ENCODE measurements at regions not wholly inside any gene's neighbourhood (a gene's known extent, or its start where the extent isn't known, plus 50 kb on each side); places are given as distances from the start of the nearest gene placed in this dataset.

- TF ChIP-seq ELK1 (IDR thresholded peaks at IDR 0.05; ENCODE audit: low read depth, low read length) (no peak), RFX5 (IDR thresholded peaks at IDR 0.05) (no peak), CTCF (IDR thresholded peaks at IDR 0.05) (no peak), MAX (IDR thresholded peaks at IDR 0.05) (no peak), REST (IDR thresholded peaks at IDR 0.05) (no peak), HOXB13 (CRISPR knock-in tag; IDR thresholded peaks at IDR 0.05; ENCODE audit: low read depth) (no peak), POLR2A (IDR thresholded peaks at IDR 0.05; ENCODE audit: low read length) (no peak), PHF8 (IDR thresholded peaks at IDR 0.05; ENCODE audit: borderline replicate concordance, low read depth) (no peak), GATA3 (IDR thresholded peaks at IDR 0.05; ENCODE audit: borderline replicate concordance) (no peak), KDM1A (IDR thresholded peaks at IDR 0.05; ENCODE audit: low read depth) (no peak), POLR2AphosphoS2 (conservative IDR thresholded peaks at IDR 0.05; ENCODE audit: low read length) (no peak)
Observed at GRCh38 chr14:106208794-106209193, 682.4 kb downstream of the TMEM121 start.
